Glomerular visceral epithelial cell (primary cell): ENCODE measurements at regions not wholly inside any gene's neighbourhood (a gene's known extent, or its start where the extent isn't known, plus 50 kb on each side); places are given as distances from the start of the nearest gene placed in this dataset.

Experiments
- DNase-seq: peaks from one replicate; pipeline ENCODE4 v3.0.0-alpha.2; 2016; ENCODE audit errors: extremely low spot score

DNA sequence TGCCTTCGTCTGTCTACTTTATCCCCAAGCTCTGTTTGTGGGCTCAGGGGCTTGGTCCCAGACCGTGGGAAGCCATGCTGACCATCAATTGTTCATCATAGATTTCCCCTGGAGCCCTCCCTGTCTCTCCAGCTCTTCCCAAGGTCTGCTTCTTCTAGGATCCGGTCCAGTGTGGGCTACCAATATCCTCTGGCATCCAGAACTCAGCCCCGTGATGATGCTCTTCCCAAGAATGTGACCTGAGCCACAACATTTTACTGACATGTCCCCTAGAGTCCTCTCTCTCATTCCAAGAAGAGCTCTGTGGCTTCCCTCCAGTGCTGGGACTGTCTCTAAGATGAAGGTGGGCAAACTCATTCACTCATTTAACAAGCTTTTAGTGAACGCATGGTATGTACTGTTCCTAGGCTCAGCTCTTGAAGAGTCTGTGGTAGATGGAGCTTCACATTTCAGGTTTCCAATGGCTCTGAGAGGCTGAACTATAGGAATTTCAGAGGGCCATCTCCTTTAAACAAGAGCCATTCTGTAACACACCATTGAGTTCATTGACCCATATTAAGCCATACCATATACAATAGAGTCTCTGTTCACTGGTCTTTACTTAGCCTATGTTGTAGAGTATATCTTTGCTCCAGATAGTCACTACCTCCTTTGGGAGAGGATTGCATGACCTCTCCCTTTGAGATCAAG lies 142.0 kb upstream of the APCDD1 start:
- DNase-seq: no peak

DNA sequence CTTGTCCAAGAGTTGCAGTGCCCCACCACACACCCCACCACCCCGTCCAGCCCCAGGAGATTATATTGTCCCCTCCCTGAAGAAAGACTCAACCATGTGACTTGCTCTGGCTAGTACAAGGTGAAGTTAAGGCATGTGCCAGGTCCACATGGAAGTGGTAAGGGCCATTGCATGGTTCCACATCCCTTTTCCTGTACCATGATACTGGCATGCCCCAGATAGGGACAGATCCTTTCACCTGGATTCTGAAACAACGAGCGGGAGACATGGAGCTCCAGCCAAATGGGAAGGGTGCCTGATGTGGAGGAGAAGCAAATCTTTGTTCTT lies 141.5 kb upstream of the APCDD1 start:
- no peak for DNase-seq

DNA sequence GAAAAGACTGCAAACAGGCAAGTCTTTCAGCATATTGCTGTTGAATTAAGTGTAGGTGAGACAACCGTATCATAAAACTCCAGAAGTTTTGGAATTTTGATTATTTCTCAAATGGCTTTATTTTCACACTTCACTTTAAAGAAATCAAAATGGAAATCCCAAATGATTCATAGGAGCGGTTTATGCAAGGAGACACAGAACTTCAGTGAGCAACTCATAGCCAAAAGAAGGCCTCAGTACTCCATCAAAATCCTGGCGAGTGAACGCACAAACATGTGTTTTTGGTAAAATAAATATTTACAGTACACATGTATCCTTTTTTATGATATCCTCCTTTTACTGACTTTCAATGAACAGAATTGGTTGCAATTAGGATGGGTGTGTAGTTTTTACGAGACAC lies 140.4 kb upstream of the APCDD1 start:
- DNase-seq: no peak

DNA sequence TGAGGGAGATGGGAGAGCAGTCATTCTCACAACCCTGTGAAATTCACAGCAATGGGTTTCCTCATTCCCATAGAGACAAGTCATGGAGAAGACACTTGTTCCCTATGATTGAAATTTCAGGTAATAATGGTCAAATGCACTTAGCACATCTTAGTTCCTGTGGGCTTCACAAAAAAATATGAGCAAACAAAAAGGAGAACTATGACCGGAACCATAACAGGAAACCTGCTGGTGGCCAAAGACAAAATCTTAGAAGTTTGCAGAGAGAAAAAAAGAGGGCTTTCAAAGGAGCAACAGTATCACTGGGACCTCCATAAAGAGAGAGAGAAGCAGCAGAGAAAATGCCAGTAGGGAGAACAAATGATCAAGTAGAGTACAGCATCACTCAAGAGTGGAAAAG lies 138.9 kb upstream of the APCDD1 start:
- DNase-seq: no peak

- no peak for DNase-seq
Observed at GRCh38 chr18:10316778-10317177, 137.7 kb upstream of the APCDD1 start.

DNA sequence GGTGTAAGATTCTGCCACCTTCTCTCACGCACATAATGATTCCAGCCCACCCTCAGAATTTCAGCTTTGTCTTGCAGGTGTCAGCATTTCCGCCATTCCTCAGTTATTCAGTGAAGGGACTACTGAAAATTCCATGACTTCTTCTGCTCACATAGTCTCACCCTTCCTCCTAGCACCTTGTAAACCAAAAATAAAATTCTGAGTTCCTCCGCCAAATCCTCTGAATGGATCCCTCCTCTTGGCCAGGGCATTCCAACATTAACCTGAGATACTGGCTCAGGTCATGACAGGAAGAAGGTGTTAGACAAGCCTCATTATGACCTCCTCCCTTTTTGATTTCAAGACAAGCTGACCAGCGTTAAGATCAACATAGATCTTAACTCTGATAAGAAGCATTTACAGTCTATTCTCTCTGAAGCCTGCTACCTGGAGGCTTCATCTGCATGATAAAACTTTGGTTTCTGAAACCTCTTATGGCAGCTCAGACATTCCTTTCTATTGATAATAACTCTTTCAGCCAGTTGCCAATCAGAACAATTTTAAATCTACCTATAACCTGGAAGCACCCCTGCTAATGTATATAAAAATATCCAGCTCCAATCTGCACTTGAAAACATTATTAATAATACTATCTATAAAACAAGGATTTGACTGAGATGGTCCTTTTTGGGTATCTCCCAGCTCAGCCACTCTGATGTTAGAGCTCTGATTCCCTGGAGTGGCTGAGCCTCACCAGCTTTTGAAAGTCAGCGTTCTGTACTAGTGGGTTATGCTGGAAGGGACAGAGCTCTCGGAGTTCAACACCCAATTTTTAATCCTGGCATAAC lies 136.4 kb upstream of the APCDD1 start:
- no peak for DNase-seq

GRCh38 chr18:10318691-10318970 lies 135.8 kb upstream of the APCDD1 start:
- DNase-seq: no peak

DNA sequence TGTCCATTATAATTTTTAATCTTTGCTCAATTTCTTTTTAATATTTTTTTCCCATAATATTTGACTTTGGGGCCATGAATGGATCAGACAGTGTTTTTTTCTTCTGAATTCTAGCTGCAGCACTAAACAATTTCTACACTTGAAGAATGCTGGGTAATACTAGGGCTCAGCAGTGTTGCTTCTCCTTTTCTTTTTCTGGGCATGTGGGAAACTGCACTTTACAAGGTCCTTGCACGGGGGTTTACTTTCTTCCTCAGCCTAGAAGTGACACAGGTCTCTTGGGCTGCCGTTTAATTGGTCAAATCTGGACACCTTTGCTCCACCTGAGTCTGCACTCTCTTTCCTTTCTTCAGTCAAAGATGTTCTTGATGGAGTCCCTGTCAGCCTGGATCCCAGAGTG lies 135.4 kb upstream of the APCDD1 start:
- DNase-seq: no peak

DNA sequence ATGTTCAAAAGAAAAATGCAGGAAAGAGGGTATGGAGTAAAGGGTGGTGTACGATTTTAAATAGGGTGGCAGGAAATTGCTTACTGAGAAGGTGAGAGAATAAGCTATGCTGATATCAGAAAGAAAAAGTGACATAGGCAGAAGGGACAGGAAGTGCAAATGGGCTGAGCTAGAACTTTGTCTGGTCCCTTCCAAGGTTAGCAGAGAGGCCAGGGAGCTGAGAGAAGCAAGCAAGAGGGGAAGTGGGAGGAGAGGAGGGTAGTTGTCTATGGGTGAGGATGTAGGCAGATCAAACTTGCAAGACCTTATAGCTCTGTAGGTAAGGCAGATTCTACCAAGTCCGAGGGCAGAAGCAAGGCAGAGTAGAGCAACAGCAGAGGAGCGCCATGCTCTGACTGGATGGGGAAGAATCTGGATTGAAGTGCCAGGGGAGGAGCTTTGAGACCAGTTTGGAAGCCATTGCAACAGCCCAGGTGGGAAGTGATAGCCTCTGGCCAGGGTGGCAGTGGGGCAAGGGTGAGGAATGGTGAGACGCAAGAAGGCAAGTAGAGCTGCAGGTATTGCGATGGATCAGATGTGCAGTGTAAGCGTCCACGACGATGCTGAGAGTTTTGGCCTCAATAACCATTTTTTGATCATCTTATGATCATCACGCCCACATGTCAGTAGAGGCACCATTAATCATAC lies 134.4 kb upstream of the APCDD1 start:
- no peak for DNase-seq

- no peak for DNase-seq
Observed at GRCh38 chr18:10320791-10321190, 133.6 kb upstream of the APCDD1 start.

DNA sequence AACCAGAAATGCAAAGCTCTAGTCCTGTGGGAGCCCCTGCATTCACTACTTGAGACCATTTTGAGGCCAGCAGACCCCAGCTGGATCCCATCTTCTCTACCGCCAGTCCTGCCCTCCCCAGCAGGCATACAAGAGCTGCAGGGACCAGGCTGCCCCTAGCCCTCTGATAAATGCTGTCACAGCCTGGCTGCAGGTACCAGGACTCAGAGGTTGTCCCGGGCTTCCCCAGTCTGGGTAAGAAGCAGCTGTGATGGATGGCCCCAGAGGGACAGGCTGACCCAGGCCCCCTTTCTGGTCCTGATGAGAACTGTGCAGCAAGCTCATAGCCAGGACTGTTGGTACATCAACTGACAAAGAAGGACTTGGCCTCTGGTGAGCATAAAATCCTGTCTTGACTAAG lies 132.9 kb upstream of the APCDD1 start:
- DNase-seq: no peak

DNA sequence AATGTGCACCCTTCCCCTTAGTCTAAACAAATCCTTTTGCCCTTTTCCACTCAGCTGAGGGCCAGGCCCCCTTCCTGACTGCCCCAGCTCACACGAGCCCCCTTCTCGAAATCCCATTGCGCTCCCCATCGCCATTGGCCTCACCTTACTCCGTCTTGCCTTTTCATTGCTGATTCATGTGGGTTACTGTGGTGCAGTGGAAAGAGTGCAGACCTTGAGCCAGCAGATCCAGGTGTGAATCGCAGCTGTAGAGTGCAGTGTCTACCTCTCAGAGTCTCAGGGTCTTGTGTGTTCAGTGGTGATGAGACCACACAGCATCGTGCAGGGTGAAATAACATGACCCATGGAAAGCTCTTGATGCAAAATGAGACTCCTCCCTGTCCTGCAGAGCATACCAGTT lies 132.4 kb upstream of the APCDD1 start:
- no peak for DNase-seq

GRCh38 chr18:10322435-10322834 lies 132.0 kb upstream of the APCDD1 start:
- DNase-seq: no peak

DNA sequence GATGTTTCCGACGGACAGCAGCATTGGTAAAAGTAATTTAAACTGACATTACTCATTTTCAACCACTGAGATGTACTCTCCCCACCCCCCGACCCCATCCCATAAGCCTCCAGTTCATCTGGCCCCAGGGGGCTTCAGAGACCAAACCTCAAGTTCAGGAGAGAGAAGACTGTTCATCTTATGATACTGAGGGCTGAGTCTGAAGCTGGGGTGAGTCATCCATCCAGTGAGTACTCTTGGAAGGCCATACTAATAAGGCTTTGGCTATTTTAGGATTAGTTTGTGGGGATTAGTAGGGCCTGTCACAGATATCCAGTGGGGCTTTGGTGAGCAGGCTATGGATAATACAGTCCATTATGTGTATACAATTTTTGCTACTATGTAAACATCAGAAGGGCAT lies 125.3 kb upstream of the APCDD1 start:
- no peak for DNase-seq

- DNase-seq: no peak
Observed at GRCh38 chr18:10330428-10330827, 124.0 kb upstream of the APCDD1 start.

DNA sequence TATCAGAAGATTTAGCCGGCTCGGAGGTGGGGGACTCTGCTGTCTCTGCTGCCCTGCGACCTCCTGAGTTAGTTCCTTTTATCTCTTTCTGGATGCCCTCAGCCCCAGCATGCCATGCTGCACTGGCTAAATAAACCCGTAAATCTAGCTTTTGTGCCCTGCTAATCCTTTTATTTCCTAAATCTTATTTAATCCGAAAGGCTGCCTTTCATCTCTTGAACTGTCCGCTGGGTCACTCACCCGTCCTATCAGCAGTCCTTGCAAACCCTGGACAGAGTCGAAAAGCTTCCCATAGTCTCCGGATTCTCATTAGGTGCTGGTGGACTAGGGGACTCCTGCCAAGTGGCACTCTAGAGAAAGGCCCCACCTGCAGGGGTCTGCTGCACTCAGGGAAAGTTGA lies 122.0 kb upstream of the APCDD1 start:
- no peak for DNase-seq

DNA sequence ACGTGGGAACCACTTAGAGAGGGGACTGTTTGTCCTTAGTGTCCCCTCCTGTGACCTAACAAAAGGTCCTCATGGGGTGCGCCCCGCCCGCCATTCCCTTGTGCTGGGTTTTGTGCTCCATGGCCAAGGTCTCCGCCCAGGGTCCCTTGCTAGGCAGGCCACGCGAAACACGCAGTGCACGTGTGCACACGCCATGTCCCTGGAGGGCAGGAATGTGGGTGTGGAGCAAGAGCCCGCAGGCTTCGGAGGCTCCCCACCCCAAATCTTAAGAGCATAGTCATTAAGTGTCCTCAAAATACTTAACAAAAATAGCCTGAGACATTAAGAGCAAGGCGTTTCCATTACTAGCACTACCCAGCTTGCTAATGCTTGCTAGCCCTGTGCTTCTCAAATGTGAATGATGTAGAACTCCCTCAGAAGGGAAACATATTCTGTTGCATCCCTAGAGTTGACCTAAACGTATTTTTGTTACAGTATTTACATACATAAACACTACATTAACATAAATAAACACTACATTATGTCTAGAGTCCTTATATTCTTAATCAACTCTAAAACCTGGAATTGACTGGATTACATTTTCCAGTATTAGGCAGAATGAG lies 117.6 kb upstream of the APCDD1 start:
- no peak for DNase-seq

DNA sequence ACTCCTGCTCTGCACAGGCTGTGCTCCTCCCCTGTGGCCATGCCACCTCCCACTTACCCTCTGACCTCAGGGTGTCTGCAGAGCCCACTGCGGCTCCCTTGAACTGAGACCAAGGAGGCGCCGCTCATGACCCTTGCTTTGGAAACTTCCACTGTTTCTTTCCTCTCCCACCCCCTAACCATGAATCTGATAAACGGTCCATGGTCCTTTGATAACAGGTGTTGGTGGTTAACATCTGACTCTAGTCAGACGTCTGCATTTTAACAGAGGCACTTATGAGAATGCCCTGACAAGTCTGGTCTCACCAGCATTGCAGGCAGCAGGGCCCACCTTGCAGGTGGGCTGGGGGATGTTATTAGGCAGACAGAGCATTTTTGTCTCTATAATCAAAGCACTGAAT lies 113.6 kb upstream of the APCDD1 start:
- DNase-seq: no peak

GRCh38 chr18:10343778-10344177 lies 110.7 kb upstream of the APCDD1 start:
- no peak for DNase-seq

- DNase-seq: no peak
Observed at GRCh38 chr18:10346749-10347415, 107.6 kb upstream of the APCDD1 start.

- no peak for DNase-seq
Observed at GRCh38 chr18:10349561-10349960, 104.9 kb upstream of the APCDD1 start.

GRCh38 chr18:10350661-10351060 lies 103.8 kb upstream of the APCDD1 start:
- no peak for DNase-seq
